H1 (cell line): ENCODE measurements at regions not wholly inside any gene's neighbourhood (a gene's known extent, or its start where the extent isn't known, plus 50 kb on each side); places are given as distances from the start of the nearest gene placed in this dataset.
"Not testable (repeated sequence)": the region's sequence is repeated elsewhere in the genome, so short reads cannot be mapped to it uniquely, and the experiment has no call there.

Experiments
- CTCF ChIA-PET: fragments of 300-600 bp; sonication (Branson Sonifier 250); formaldehyde crosslinking; loops from one replicate; lab custom pipeline; 2021; ENCODE audit not compliant: partially characterized antibody; lab: Charles Lee
- POLR2A ChIA-PET: fragments of 300-600 bp; sonication (Branson Sonifier 250); formaldehyde crosslinking; loops from one replicate; lab custom pipeline; 2021; ENCODE audit warnings: inconsistent platforms; ENCODE audit not compliant: partially characterized antibody; lab: Charles Lee
- DNase-seq, 2 experiments: peaks; one replicate each; pipeline versions ENCODE4 v3.0.0 to v3.0.0-alpha.2; 2010 to 2022; ENCODE audit warnings: low spot score in 2 of 2, low read depth in 1 of 2, mixed read lengths in 1 of 2
- FAIRE-seq: peaks from 2 replicates; lab custom pipeline; 2011; peaks lifted over from hg19 to GRCh38; lab: Jason Lieb, UNC
- H2AFZ ChIP-seq: 2 replicates; pipeline ENCODE4 v1.8.1; 2012; ENCODE audit warnings: low read length, inconsistent platforms
- H2AK5ac ChIP-seq: 2 replicates; pipeline ENCODE4 v1.6.1; 2013; ENCODE audit warnings: low read depth, low read length
- H2BK120ac ChIP-seq: replicated peaks from 2 replicates; pipeline ENCODE3; 2013; ENCODE audit warnings: low read depth, low read length, inconsistent platforms
- H2BK12ac ChIP-seq: 2 replicates; pipeline ENCODE4 v1.6.1; 2013; ENCODE audit warnings: low read depth, low read length
- H2BK15ac ChIP-seq: 2 replicates; pipeline ENCODE4 v1.6.1; 2013; ENCODE audit warnings: low read length
- H2BK20ac ChIP-seq: 2 replicates; pipeline ENCODE4 v1.6.1; 2013; ENCODE audit warnings: low read length
- H2BK5ac ChIP-seq: 2 replicates; pipeline ENCODE4 v1.6.1; 2013; ENCODE audit warnings: low read depth, low read length
- H3K14ac ChIP-seq: 2 replicates; pipeline ENCODE4 v1.6.1; 2013; ENCODE audit warnings: inconsistent platforms; ENCODE audit not compliant: insufficient read length
- H3K18ac ChIP-seq: 2 replicates; pipeline ENCODE4 v1.6.1; 2013; ENCODE audit warnings: low read length; ENCODE audit errors: extremely low read depth
- H3K23ac ChIP-seq: 2 replicates; pipeline ENCODE4 v1.6.1; 2013; ENCODE audit warnings: inconsistent platforms; ENCODE audit not compliant: insufficient read length
- H3K23me2 ChIP-seq: 2 replicates; pipeline ENCODE4 v1.6.1; 2013; ENCODE audit warnings: low read depth, low read length
- H3K27ac ChIP-seq: 2 replicates; pipeline ENCODE4 v1.6.1; 2011; ENCODE audit warnings: low read depth, low read length, inconsistent platforms
- H3K27me3 ChIP-seq, 4 experiments: replicated peaks in 1 of 4; 1 replicate in 1 of 4; 2 replicates in 3 of 4; pipeline versions ENCODE4 v1.6.1 to v1.8.1; 2011 to 2013; ENCODE audit warnings: low read length in 3 of 4, mild to moderate bottlenecking in 3 of 4, inconsistent platforms in 2 of 4, mixed read lengths in 2 of 4, moderate library complexity in 1 of 4; ENCODE audit not compliant: control insufficient read depth in 3 of 4, insufficient read depth in 3 of 4; ENCODE audit errors: extremely low read depth in 1 of 4
- H3K36me3 ChIP-seq, 4 experiments: 2 replicates each; pipeline versions ENCODE4 v1.6.1 to v1.8.1; 2011 to 2013; ENCODE audit warnings: mild to moderate bottlenecking in 4 of 4, low read length in 3 of 4, moderate library complexity in 2 of 4, control low read depth in 1 of 4, inconsistent platforms in 1 of 4; ENCODE audit not compliant: insufficient read depth in 4 of 4, control insufficient read depth in 2 of 4
- H3K4ac ChIP-seq: replicated peaks from 2 replicates; pipeline ENCODE3; 2013; ENCODE audit warnings: low read length, low read depth, mixed read lengths, inconsistent platforms; ENCODE audit not compliant: insufficient read length
- H3K4me1 ChIP-seq, 4 experiments: replicated peaks in 1 of 4; 1 replicate in 1 of 4; 2 replicates in 3 of 4; pipeline versions ENCODE4 v1.6.1 to v1.8.1; 2011 to 2013; ENCODE audit warnings: low read length in 3 of 4, inconsistent platforms in 2 of 4, mixed read lengths in 1 of 4; ENCODE audit not compliant: insufficient read depth in 4 of 4, control insufficient read depth in 3 of 4
- H3K4me2 ChIP-seq, 2 experiments: 2 replicates each; pipeline versions ENCODE4 v1.6.1 to v1.8.1; 2011 to 2013; ENCODE audit warnings: low read depth in 2 of 2, low read length in 2 of 2, control low read depth in 1 of 2, inconsistent platforms in 1 of 2, mild to moderate bottlenecking in 1 of 2; ENCODE audit not compliant: insufficient read depth in 1 of 2
- H3K4me3 ChIP-seq, 4 experiments: fragments of 200-600, 300-600 bp in 1 of 4; sonication (generic), shearing (Covaris generic), sonication (Bioruptor Twin) in 1 of 4; 2 replicates each; pipeline versions ENCODE4 v1.5.1 to v1.8.1; 2011 to 2016; ENCODE audit warnings: low read length in 4 of 4, low read depth in 3 of 4, control low read depth in 2 of 4, inconsistent platforms in 2 of 4, mild to moderate bottlenecking in 2 of 4, mixed read lengths in 1 of 4, moderate library complexity in 1 of 4; ENCODE audit not compliant: insufficient read depth in 2 of 4; ENCODE audit errors: extremely low read depth in 1 of 4
- H3K56ac ChIP-seq: replicated peaks from 2 replicates; pipeline ENCODE3; 2013; ENCODE audit warnings: low read depth, mild to moderate bottlenecking, mixed read lengths, low read length, inconsistent platforms; ENCODE audit not compliant: insufficient read length
- H3K79me1 ChIP-seq: 2 replicates; pipeline ENCODE4 v1.6.1; 2013; ENCODE audit warnings: low read depth, low read length, control low read depth
- H3K79me2 ChIP-seq, 2 experiments: 2 replicates each; pipeline versions ENCODE4 v1.6.1 to v1.8.1; 2012 to 2013; ENCODE audit warnings: low read length in 2 of 2, mild to moderate bottlenecking in 2 of 2, inconsistent platforms in 1 of 2; ENCODE audit not compliant: insufficient read depth in 2 of 2, control insufficient read depth in 1 of 2
- H3K9ac ChIP-seq, 4 experiments: replicated peaks in 1 of 4; 1 replicate in 1 of 4; 2 replicates in 3 of 4; pipeline versions ENCODE4 v1.6.1 to v1.8.1; 2011 to 2013; ENCODE audit warnings: low read depth in 3 of 4, low read length in 3 of 4, control low read depth in 2 of 4, mild to moderate bottlenecking in 2 of 4, moderate library complexity in 2 of 4, inconsistent platforms in 1 of 4; ENCODE audit errors: extremely low read depth in 1 of 4
- H3K9me3 ChIP-seq, 2 experiments: 2 replicates each; pipeline versions ENCODE4 v1.6.1 to v1.8.1; 2012 to 2013; ENCODE audit warnings: mild to moderate bottlenecking in 2 of 2, moderate library complexity in 2 of 2, control low read depth in 1 of 2, inconsistent platforms in 1 of 2, low read depth in 1 of 2, low read length in 1 of 2, mixed read lengths in 1 of 2; ENCODE audit not compliant: insufficient read depth in 2 of 2
- H4K20me1 ChIP-seq, 2 experiments: replicated peaks in 1 of 2; 2 replicates each; pipeline versions ENCODE3 to v1.8.1; 2011 to 2013; ENCODE audit warnings: inconsistent platforms in 2 of 2, low read length in 2 of 2, mild to moderate bottlenecking in 1 of 2; ENCODE audit not compliant: insufficient read depth in 2 of 2, control insufficient read depth in 1 of 2
- H4K5ac ChIP-seq: 2 replicates; pipeline ENCODE4 v1.6.1; 2013; ENCODE audit warnings: low read length, low read depth, mixed read lengths, inconsistent platforms; ENCODE audit not compliant: insufficient read length
- H4K8ac ChIP-seq: 2 replicates; pipeline ENCODE4 v1.8.0; 2013; ENCODE audit warnings: mild to moderate bottlenecking, moderate library complexity, low read length, inconsistent platforms; ENCODE audit not compliant: insufficient read depth; ENCODE audit errors: extremely low read depth
- H4K91ac ChIP-seq: replicated peaks from 2 replicates; pipeline ENCODE3; 2013; ENCODE audit warnings: low read length, mixed read lengths, inconsistent platforms; ENCODE audit not compliant: insufficient read length
- WGBS, 2 experiments: shearing (Covaris generic) in 1 of 2; methylation state at CpG; one replicate each; pipeline versions ENCODE4 v1.1.6 to v1.1.7; 2013 to 2015; ENCODE audit warnings: low lambda C conversion rate in 2 of 2, mixed read lengths in 2 of 2, inconsistent platforms in 1 of 2, low coverage in 1 of 2, missing lambda C conversion rate in 1 of 2; ENCODE audit not compliant: insufficient replicate concordance in 2 of 2, insufficient coverage in 1 of 2, insufficient read length in 1 of 2; ENCODE audit errors: extremely low coverage in 1 of 2, missing lambda C conversion rate in 1 of 2; 5-methylcytosine and 5-hydroxymethylcytosine counted together

GRCh38 chr1:78336751-78337150 is 154.0 kb upstream of the PTGFR start:
- CTCF ChIA-PET, H2BK5ac ChIP-seq, POLR2A ChIA-PET, H2BK120ac ChIP-seq, H3K27me3 ChIP-seq, H3K18ac ChIP-seq, H2BK12ac ChIP-seq, H3K56ac ChIP-seq, H3K4me1 ChIP-seq, H2AK5ac ChIP-seq, H2BK20ac ChIP-seq, H3K4me2 ChIP-seq, FAIRE-seq, H3K4me3 ChIP-seq, H3K23ac ChIP-seq, H2AFZ ChIP-seq, H2BK15ac ChIP-seq, H4K5ac ChIP-seq, H3K14ac ChIP-seq, H4K20me1 ChIP-seq, H3K4ac ChIP-seq, H4K91ac ChIP-seq, H3K27ac ChIP-seq, H3K79me2 ChIP-seq, H3K9ac ChIP-seq, H3K79me1 ChIP-seq, H4K8ac ChIP-seq, H3K36me3 ChIP-seq, DNase-seq, H3K23me2 ChIP-seq, H3K9me3 ChIP-seq: not testable (repeated sequence)
- 82% methylated on average over 3 of the region's 3 CpGs; no CpG with 5 or more reads in 1 of the 2 experiments for WGBS, 2 experiments
